Type B pancreatic cell (in vitro differentiated cells): ENCODE measurements at regions not wholly inside any gene's neighbourhood (a gene's known extent, or its start where the extent isn't known, plus 50 kb on each side); places are given as distances from the start of the nearest gene placed in this dataset.
A peak's percentile ranks its signal among the peaks of the same experiment; 100 is the strongest.

ENCODE experiments used
- DNase-seq: peaks from one replicate; pipeline ENCODE4 v3.0.0; 2021; ENCODE audit warnings: mixed read lengths; ENCODE audit not compliant: unreplicated experiment; ENCODE audit errors: extremely low spot score
- H3K27ac Mint-ChIP-seq: 2 replicates; pipeline ENCODE4 v1.8.0; 2021; ENCODE audit warnings: mild to moderate bottlenecking, mixed read lengths
- H3K27me3 Mint-ChIP-seq: 2 replicates; pipeline ENCODE4 v1.8.0; 2021; ENCODE audit warnings: mixed read lengths
- H3K36me3 Mint-ChIP-seq: 2 replicates; pipeline ENCODE4 v1.8.0; 2021; ENCODE audit warnings: mixed read lengths
- H3K4me1 Mint-ChIP-seq: one replicate; pipeline ENCODE4 v1.8.0; 2021; ENCODE audit warnings: mixed read lengths; ENCODE audit not compliant: unreplicated experiment
- H3K4me3 Mint-ChIP-seq: 2 replicates; pipeline ENCODE4 v1.8.0; 2021; ENCODE audit warnings: mild to moderate bottlenecking, mixed read lengths
- H3K9me3 Mint-ChIP-seq: 2 replicates; pipeline ENCODE4 v1.8.0; 2021; ENCODE audit warnings: mixed read lengths
- TF ChIP-seq, protein P1 (sequence below): fragments of 200-600 bp; sonication (generic); conservative IDR thresholded peaks from 2 replicates; pipeline ENCODE4 v1.5.0; 2021; ENCODE audit warnings: antibody characterized with exemption, mild to moderate bottlenecking

DNA sequence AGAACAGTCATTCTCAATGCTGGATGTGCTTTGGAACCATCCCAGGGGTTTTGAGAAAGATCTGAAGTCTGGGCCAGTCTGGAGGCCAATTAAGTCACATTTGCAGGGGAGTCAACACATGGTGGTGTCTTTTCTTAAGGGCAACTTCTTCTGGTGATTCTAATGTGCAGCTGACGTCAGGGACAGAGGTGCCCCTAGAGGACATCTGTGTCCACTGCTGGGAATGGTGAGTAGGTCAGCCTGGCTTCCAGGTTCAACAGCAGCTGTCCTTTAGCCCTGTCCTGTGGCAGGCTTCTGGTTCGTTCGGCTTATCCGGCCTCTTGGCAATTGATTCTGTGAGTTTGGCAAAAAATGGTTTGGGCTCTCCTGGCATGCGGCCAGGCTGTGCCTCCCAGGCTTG, 269.7 kb upstream of the HABP2 start:
- no peak overlapping the region for H3K4me3 Mint-ChIP-seq
- peaks cover 16% of the 10 kb centered on the region for H3K4me1 Mint-ChIP-seq
- H3K27me3 Mint-ChIP-seq: no peaks in the 10 kb centered on the region
- H3K9me3 Mint-ChIP-seq: peaks cover 3% of the 10 kb centered on the region
- no peaks in the 10 kb centered on the region for H3K36me3 Mint-ChIP-seq
- DNase-seq: no peak
- H3K27ac Mint-ChIP-seq: no peak overlapping the region
- TF ChIP-seq, protein P1, sequence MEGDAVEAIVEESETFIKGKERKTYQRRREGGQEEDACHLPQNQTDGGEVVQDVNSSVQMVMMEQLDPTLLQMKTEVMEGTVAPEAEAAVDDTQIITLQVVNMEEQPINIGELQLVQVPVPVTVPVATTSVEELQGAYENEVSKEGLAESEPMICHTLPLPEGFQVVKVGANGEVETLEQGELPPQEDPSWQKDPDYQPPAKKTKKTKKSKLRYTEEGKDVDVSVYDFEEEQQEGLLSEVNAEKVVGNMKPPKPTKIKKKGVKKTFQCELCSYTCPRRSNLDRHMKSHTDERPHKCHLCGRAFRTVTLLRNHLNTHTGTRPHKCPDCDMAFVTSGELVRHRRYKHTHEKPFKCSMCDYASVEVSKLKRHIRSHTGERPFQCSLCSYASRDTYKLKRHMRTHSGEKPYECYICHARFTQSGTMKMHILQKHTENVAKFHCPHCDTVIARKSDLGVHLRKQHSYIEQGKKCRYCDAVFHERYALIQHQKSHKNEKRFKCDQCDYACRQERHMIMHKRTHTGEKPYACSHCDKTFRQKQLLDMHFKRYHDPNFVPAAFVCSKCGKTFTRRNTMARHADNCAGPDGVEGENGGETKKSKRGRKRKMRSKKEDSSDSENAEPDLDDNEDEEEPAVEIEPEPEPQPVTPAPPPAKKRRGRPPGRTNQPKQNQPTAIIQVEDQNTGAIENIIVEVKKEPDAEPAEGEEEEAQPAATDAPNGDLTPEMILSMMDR: peak; percentile 33

GRCh38 chr10:113284635-113285034, 268.2 kb upstream of the HABP2 start:
- Mint-ChIP-seq H3K4me1 (peaks cover 16% of the 10 kb centered on the region), H3K4me3 (no peak overlapping the region), H3K36me3 (no peaks in the 10 kb centered on the region), H3K27me3 (no peaks in the 10 kb centered on the region), H3K9me3 (peaks cover 4% of the 10 kb centered on the region), H3K27ac (no peak overlapping the region)
- DNase-seq: no peak
- TF ChIP-seq, protein P1: no peak

GRCh38 chr10:113285305-113285704, 267.5 kb upstream of the HABP2 start:
- H3K4me3 Mint-ChIP-seq: no peak overlapping the region
- TF ChIP-seq, protein P1: no peak
- no peaks in the 10 kb centered on the region for H3K27me3 Mint-ChIP-seq
- no peak overlapping the region for H3K27ac Mint-ChIP-seq
- DNase-seq: no peak
- H3K4me1 Mint-ChIP-seq: peaks cover 16% of the 10 kb centered on the region
- H3K36me3 Mint-ChIP-seq: no peaks in the 10 kb centered on the region
- peaks cover 7% of the 10 kb centered on the region for H3K9me3 Mint-ChIP-seq

DNA sequence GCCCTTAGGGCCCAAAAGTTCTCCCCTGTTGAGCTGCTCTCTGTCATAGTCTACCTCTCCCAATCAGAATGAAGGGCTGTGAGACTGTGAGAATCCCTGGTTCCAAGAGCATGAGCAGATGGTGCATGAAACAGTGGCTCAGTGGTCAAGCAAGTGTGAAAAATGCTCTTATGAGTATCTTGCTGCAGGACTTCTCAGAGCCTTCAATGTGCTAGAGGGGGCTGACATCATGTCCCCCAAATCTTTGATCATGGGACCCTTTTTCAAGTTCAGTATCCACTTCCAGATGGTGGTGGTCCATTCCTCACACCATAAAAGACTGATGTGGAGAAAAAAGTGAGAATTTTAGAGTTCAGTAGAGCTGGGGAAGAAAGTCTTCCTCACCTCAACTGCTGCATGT, 265.3 kb upstream of the HABP2 start:
- TF ChIP-seq, protein P1: no peak
- H3K4me3 Mint-ChIP-seq: no peak overlapping the region
- H3K4me1 Mint-ChIP-seq: peaks cover 19% of the 10 kb centered on the region
- DNase-seq: no peak
- H3K27ac Mint-ChIP-seq: no peak overlapping the region
- H3K36me3 Mint-ChIP-seq: no peaks in the 10 kb centered on the region
- peaks cover 5% of the 10 kb centered on the region for H3K9me3 Mint-ChIP-seq
- no peaks in the 10 kb centered on the region for H3K27me3 Mint-ChIP-seq

- no peak overlapping the region for H3K4me3 Mint-ChIP-seq
- TF ChIP-seq, protein P1: no peak
- H3K36me3 Mint-ChIP-seq: no peaks in the 10 kb centered on the region
- H3K27ac Mint-ChIP-seq: no peak overlapping the region
- peaks cover 19% of the 10 kb centered on the region for H3K4me1 Mint-ChIP-seq
- H3K27me3 Mint-ChIP-seq: no peaks in the 10 kb centered on the region
- H3K9me3 Mint-ChIP-seq: peaks cover 5% of the 10 kb centered on the region
- DNase-seq: no peak
Measured at GRCh38 chr10:113290137-113290536, 262.7 kb upstream of the HABP2 start.

DNA sequence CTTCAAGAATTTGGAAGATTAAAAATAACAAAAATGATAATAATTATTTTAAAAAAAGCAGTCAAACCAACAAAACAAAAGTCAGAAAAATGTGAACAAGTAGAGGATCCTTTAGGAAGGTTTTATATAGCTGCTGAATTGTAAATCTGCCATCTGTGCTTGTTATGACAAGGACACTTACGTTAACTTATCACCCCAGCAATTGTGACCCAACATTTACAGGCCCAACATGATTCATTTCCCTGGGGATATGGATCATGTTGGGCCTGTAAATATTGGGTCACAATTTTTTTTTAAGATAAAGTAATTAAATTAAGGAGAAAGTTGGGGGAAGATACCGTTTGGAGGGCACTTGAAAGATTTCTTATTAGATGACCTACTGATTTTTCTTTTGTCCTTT, 261.4 kb upstream of the HABP2 start:
- Mint-ChIP-seq H3K4me3 (no peak overlapping the region), H3K36me3 (no peaks in the 10 kb centered on the region), H3K27me3 (no peaks in the 10 kb centered on the region), H3K27ac (no peak overlapping the region), H3K4me1 (peaks cover 10% of the 10 kb centered on the region), H3K9me3 (peaks cover 5% of the 10 kb centered on the region)
- DNase-seq: no peak
- TF ChIP-seq, protein P1: no peak
